ENCODE measurements at regions not wholly inside any gene's neighbourhood (a gene's known extent, or its start where the extent isn't known, plus 50 kb on each side); places are given as distances from the start of the nearest gene placed in this dataset.

DNA sequence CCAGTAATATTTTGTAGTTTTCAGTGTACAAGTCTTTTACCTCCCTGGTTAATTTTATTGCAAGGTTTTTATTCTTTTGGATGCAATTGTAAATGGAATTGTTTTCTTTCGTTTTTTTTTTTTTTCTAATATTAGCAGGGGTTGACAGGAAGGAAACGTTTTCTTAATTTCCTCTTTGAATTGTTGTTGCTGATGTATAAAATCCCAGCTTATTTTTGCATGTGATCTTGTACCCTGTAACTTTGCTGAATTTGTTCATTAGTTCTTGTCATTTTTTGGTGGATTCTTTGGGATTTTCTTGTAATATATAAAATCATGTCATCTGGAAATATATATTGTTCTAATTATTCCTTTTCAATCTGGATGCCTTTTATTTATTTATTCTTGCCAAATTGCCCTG is 65.0 kb upstream of the ANKH start:
- TF ChIP-seq, protein P1, sequence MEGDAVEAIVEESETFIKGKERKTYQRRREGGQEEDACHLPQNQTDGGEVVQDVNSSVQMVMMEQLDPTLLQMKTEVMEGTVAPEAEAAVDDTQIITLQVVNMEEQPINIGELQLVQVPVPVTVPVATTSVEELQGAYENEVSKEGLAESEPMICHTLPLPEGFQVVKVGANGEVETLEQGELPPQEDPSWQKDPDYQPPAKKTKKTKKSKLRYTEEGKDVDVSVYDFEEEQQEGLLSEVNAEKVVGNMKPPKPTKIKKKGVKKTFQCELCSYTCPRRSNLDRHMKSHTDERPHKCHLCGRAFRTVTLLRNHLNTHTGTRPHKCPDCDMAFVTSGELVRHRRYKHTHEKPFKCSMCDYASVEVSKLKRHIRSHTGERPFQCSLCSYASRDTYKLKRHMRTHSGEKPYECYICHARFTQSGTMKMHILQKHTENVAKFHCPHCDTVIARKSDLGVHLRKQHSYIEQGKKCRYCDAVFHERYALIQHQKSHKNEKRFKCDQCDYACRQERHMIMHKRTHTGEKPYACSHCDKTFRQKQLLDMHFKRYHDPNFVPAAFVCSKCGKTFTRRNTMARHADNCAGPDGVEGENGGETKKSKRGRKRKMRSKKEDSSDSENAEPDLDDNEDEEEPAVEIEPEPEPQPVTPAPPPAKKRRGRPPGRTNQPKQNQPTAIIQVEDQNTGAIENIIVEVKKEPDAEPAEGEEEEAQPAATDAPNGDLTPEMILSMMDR (IDR thresholded peaks at IDR 0.05; ENCODE audit: extremely low read depth in 1 of 2, insufficient read depth in 1 of 2, low read depth in 1 of 2, low read length in 2 of 2), result no peak
- TF ChIP-seq, protein P2, sequence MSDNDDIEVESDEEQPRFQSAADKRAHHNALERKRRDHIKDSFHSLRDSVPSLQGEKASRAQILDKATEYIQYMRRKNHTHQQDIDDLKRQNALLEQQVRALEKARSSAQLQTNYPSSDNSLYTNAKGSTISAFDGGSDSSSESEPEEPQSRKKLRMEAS (IDR thresholded peaks at IDR 0.05; ENCODE audit: insufficient read depth, insufficient read length), result no peak
- TF ChIP-seq POLR2A (IDR thresholded peaks at IDR 0.05; ENCODE audit: low read depth, low read length) (no peak), EZH2 (IDR thresholded peaks at IDR 0.05; ENCODE audit: borderline replicate concordance, low read depth, low read length, severe bottlenecking) (no peak), POLR2AphosphoS5 (IDR thresholded peaks at IDR 0.05; ENCODE audit: insufficient read depth, low read depth, low read length) (no peak), MYC (IDR thresholded peaks at IDR 0.05; ENCODE audit: low read depth, low read length) (no peak)

Data from endothelial cell of umbilical vein (primary cell).